Activated B cell treated with CpG ODN at 0.5 μM for 24 hours (primary cell): ENCODE measurements at regions not wholly inside any gene's neighbourhood (a gene's known extent, or its start where the extent isn't known, plus 50 kb on each side); places are given as distances from the start of the nearest gene placed in this dataset.

Experiments
- ATAC-seq: fragments of 200-7000 bp; cut with Tn5 transposase; one replicate; pipeline ENCODE4 v1.10.0; 2021; ENCODE audit warnings: low read depth, mild to moderate bottlenecking, moderate library complexity
- CTCF ChIA-PET: fragments of 350-600 bp; sonication (Branson Sonifier 250); formaldehyde crosslinking; loops from one replicate; lab custom pipeline; 2021; ENCODE audit warnings: antibody characterized with exemption; lab: Charles Lee
- POLR2A ChIA-PET: fragments of 350-600 bp; sonication (Branson Sonifier 250); formaldehyde crosslinking; loops from one replicate; lab custom pipeline; 2021; ENCODE audit warnings: antibody characterized with exemption; lab: Charles Lee
- DNase-seq: peaks from one replicate; pipeline ENCODE4 v3.0.0; 2022
- H3K27ac Mint-ChIP-seq: one replicate; pipeline ENCODE4 v1.8.0; 2020; ENCODE audit warnings: mixed read lengths
- H3K27me3 Mint-ChIP-seq: one replicate; pipeline ENCODE4 v1.8.0; 2021; ENCODE audit warnings: mixed read lengths
- H3K36me3 Mint-ChIP-seq: one replicate; pipeline ENCODE4 v1.8.0; 2021; ENCODE audit warnings: low read depth, mixed read lengths
- H3K4me1 Mint-ChIP-seq: one replicate; pipeline ENCODE4 v1.8.0; 2021; ENCODE audit warnings: mixed read lengths
- H3K4me3 Mint-ChIP-seq: one replicate; pipeline ENCODE4 v1.8.0; 2020; ENCODE audit warnings: mild to moderate bottlenecking, mixed read lengths
- H3K9me3 Mint-ChIP-seq: one replicate; pipeline ENCODE4 v1.8.0; 2020; ENCODE audit warnings: mixed read lengths
- intact Hi-C: fragments of 100-400 bp; cut with micrococcal nuclease; formaldehyde crosslinking; loops from one replicate; pipeline ENCODE4 v1.15.1; 2024
- TF ChIP-seq, protein P1 (sequence below): fragments of 200-600 bp; IDR thresholded peaks from one replicate; pipeline ENCODE4 v1.8.0; 2022; ENCODE audit warnings: antibody characterized with exemption, mild to moderate bottlenecking

DNA sequence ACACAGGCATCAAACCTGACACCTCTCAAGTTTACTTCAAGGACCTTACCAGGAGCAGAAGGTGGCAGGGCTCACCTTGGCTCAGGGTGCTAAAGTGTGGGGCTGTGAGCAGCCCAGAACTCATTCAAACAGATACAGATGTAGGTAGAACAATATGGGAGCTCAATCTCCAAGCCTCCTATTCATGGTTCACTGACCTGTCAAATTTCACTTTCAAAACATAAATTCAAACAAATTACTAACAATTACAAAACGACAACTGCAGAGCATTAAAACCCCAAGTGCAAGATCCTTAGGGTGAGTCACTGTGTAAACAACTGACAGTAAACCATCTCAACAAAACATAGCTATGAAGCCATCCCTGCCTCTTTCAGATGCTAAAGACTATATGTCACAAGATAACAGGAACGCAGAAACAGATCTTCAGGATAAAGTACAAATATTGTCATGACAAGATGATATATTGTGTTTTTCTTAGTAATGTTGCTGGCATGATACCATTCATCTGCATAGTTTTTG is 303.5 kb upstream of the ANO3 start:
- Mint-ChIP-seq H3K9me3 (peaks cover 2% of the 10 kb centered on the region), H3K4me3 (no peak overlapping the region), H3K27me3 (no peaks in the 10 kb centered on the region), H3K36me3 (no peaks in the 10 kb centered on the region), H3K4me1 (no peaks in the 10 kb centered on the region), H3K27ac (no peak overlapping the region)
- no peak for ATAC-seq
- intact Hi-C loops, result no loop called here
- TF ChIP-seq, protein P1, sequence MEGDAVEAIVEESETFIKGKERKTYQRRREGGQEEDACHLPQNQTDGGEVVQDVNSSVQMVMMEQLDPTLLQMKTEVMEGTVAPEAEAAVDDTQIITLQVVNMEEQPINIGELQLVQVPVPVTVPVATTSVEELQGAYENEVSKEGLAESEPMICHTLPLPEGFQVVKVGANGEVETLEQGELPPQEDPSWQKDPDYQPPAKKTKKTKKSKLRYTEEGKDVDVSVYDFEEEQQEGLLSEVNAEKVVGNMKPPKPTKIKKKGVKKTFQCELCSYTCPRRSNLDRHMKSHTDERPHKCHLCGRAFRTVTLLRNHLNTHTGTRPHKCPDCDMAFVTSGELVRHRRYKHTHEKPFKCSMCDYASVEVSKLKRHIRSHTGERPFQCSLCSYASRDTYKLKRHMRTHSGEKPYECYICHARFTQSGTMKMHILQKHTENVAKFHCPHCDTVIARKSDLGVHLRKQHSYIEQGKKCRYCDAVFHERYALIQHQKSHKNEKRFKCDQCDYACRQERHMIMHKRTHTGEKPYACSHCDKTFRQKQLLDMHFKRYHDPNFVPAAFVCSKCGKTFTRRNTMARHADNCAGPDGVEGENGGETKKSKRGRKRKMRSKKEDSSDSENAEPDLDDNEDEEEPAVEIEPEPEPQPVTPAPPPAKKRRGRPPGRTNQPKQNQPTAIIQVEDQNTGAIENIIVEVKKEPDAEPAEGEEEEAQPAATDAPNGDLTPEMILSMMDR, result no peak
- DNase-seq, result no peak
- ChIA-PET CTCF (no interaction called here), POLR2A (no interaction called here)

DNA sequence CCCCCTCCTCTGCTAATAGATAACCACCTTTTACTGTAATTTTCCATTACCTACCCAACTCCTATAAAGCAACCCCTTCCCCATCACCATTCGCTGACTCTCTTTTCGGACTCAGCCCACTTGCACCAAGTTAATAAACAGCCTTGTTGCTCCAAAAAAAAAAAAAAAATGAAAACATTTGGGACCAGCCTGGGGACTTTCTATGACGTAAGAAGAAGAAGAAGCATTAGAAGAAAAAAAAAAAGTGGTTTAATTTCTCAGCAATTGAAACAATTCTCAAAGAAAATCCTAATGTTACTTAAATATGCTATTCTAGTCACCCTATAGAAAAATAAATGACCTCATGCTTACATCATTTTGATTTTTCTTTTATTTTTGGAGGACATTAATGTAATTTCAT is 301.5 kb upstream of the ANO3 start:
- H3K27me3 Mint-ChIP-seq, result no peaks in the 10 kb centered on the region
- CTCF ChIA-PET, result no interaction called here
- intact Hi-C loops, result no loop called here
- DNase-seq, result no peak
- H3K36me3 Mint-ChIP-seq, result no peaks in the 10 kb centered on the region
- peaks cover 2% of the 10 kb centered on the region for H3K9me3 Mint-ChIP-seq
- ATAC-seq, result no peak
- TF ChIP-seq, protein P1, result no peak
- no peak overlapping the region for H3K4me3 Mint-ChIP-seq
- H3K27ac Mint-ChIP-seq, result no peak overlapping the region
- POLR2A ChIA-PET, result no interaction called here
- H3K4me1 Mint-ChIP-seq, result no peaks in the 10 kb centered on the region

DNA sequence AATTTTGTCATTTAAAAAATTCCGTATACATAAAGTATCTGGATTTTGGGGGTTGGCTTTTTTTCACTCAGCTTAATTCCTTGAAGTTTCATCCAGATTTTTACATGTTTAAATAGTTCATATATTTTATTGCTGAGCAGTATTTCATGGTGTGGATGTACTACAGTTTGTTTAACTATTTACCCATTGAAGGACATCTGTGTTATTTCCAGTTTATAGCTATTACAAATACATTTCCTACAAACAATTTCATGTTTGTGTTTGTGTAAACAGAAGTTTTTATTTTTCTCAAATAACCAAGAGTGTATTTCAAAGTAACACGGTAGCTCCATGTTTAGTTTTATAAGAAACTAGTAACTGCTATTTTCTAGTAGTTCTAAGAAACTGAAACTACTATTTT is 299.7 kb upstream of the ANO3 start:
- ATAC-seq, result no peak
- TF ChIP-seq, protein P1, result no peak
- no peaks in the 10 kb centered on the region for H3K36me3 Mint-ChIP-seq
- no peak for DNase-seq
- POLR2A ChIA-PET, result no interaction called here
- CTCF ChIA-PET, result no interaction called here
- peaks cover 2% of the 10 kb centered on the region for H3K9me3 Mint-ChIP-seq
- intact Hi-C loops, result no loop called here
- H3K27me3 Mint-ChIP-seq, result no peaks in the 10 kb centered on the region
- H3K4me1 Mint-ChIP-seq, result no peaks in the 10 kb centered on the region
- no peak overlapping the region for H3K4me3 Mint-ChIP-seq
- no peak overlapping the region for H3K27ac Mint-ChIP-seq

DNA sequence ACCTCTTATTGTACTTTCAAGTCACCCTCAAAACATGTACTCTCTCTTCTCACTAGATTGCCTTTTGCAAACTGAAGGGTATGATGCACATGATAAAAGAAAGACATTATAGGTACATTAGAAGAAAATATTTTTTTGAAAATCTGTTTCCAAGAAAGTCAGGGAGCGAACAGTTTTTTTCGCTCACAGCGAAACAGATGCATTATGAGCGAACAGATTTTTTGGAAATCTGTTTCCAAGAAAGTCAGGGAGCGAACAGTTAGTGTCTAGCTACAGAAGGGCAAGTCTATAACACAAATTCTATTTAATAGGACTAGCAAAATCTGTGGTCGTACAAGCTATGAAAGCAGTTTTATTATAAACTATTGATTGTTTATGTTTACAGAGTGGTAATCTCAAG is 296.2 kb upstream of the ANO3 start:
- no peak overlapping the region for H3K4me3 Mint-ChIP-seq
- no peaks in the 10 kb centered on the region for H3K27me3 Mint-ChIP-seq
- ChIA-PET POLR2A (no interaction called here), CTCF (no interaction called here)
- no peak for DNase-seq
- no peak overlapping the region for H3K27ac Mint-ChIP-seq
- no peaks in the 10 kb centered on the region for H3K9me3 Mint-ChIP-seq
- TF ChIP-seq, protein P1, result no peak
- intact Hi-C loops, result no loop called here
- no peaks in the 10 kb centered on the region for H3K36me3 Mint-ChIP-seq
- H3K4me1 Mint-ChIP-seq, result peaks cover 3% of the 10 kb centered on the region
- ATAC-seq, result no peak

DNA sequence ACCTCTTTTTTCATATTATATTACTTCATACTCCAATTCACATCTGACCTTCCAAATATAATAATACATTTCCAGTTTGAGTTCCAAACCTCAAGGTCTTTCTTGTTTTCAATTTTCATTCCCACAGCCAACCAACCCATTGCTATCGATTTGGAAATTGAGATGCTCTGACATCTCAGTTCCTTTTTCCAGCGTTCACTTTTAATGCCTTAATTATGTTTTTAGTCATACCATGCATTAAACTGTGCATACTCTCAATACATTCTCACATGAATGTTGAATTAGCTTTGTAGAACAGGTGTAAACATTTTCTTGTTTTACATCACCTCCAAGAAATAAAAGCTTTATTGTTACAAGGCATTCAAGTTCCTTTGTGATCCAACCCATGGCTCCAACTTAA is 294.2 kb upstream of the ANO3 start:
- H3K4me1 Mint-ChIP-seq, result peaks cover 3% of the 10 kb centered on the region
- intact Hi-C loops, result loop anchor here (1.0 kb wide), 1 partner anchor 57 kb away; no protein-coding TSS in a partner anchor
- POLR2A ChIA-PET, result no interaction called here
- H3K27me3 Mint-ChIP-seq, result no peaks in the 10 kb centered on the region
- no peak overlapping the region for H3K27ac Mint-ChIP-seq
- TF ChIP-seq, protein P1, result no peak
- no peaks in the 10 kb centered on the region for H3K36me3 Mint-ChIP-seq
- H3K4me3 Mint-ChIP-seq, result no peak overlapping the region
- no peak for ATAC-seq
- CTCF ChIA-PET, result no interaction called here
- H3K9me3 Mint-ChIP-seq, result no peaks in the 10 kb centered on the region
- DNase-seq, result no peak
